IMR-90 (cell line): ENCODE measurements at regions not wholly inside any gene's neighbourhood (a gene's known extent, or its start where the extent isn't known, plus 50 kb on each side); places are given as distances from the start of the nearest gene placed in this dataset.

Source experiments
- ATAC-seq: fragments of 200-7000 bp; cut with Tn5 transposase; 2 replicates; pipeline ENCODE4 v1.9.1; 2020; ENCODE audit warnings: low read depth, mild to moderate bottlenecking, moderate library complexity
- BruUV-seq: library from RNA; stranded (reverse); fragments of 400-500 nt; replicated peaks from 2 replicates; lab custom pipeline; 2021; lab: Mats Ljungman, UMichigan
- CTCF ChIA-PET: fragments of 300-600 bp; formaldehyde crosslinking; extraction: SDS; loops from one replicate; lab custom pipeline; 2021; ENCODE audit warnings: antibody characterized with exemption; lab: Yijun Ruan, JAX
- POLR2A ChIA-PET: fragments of 300-600 bp; sonication (Branson Sonifier 250); formaldehyde crosslinking; loops from one replicate; lab custom pipeline; 2022; ENCODE audit warnings: antibody characterized with exemption; ENCODE audit not compliant: unreplicated experiment; lab: Charles Lee
- DNase-seq: peaks from one replicate; pipeline ENCODE4 v3.0.0; 2013
- H2AFZ ChIP-seq: replicated peaks from 2 replicates; pipeline ENCODE3; 2013; ENCODE audit warnings: low read length, mild to moderate bottlenecking; ENCODE audit not compliant: poor library complexity
- H2AK5ac ChIP-seq: 2 replicates; pipeline ENCODE4 v1.6.1; 2013; ENCODE audit warnings: low read depth, low read length, inconsistent platforms
- H2AK9ac ChIP-seq: replicated peaks from 2 replicates; pipeline ENCODE3; 2013; ENCODE audit warnings: mild to moderate bottlenecking, low read depth, low read length, moderate library complexity; ENCODE audit not compliant: poor library complexity
- H2BK120ac ChIP-seq: 2 replicates; pipeline ENCODE4 v1.6.1; 2013; ENCODE audit warnings: low read depth, low read length, inconsistent platforms
- H2BK15ac ChIP-seq: 3 replicates; pipeline ENCODE4 v1.6.1; 2013; ENCODE audit warnings: low read depth, low read length, inconsistent platforms
- H2BK20ac ChIP-seq: 2 replicates; pipeline ENCODE4 v1.6.1; 2013; ENCODE audit warnings: low read depth, mild to moderate bottlenecking, inconsistent platforms, low read length, moderate library complexity
- H2BK5ac ChIP-seq: 2 replicates; pipeline ENCODE4 v1.6.1; 2013; ENCODE audit warnings: mild to moderate bottlenecking, low read depth, low read length, inconsistent platforms; ENCODE audit not compliant: poor library complexity, severe bottlenecking
- H3K14ac ChIP-seq: replicated peaks from 2 replicates; pipeline ENCODE4 v1.6.1; 2013; ENCODE audit warnings: low read depth, low read length, inconsistent platforms
- H3K18ac ChIP-seq: 2 replicates; pipeline ENCODE4 v1.6.1; 2013; ENCODE audit warnings: low read depth, low read length, control low read depth
- H3K23ac ChIP-seq: 2 replicates; pipeline ENCODE4 v1.6.1; 2013; ENCODE audit warnings: low read depth, low read length, inconsistent platforms
- H3K27ac ChIP-seq: 2 replicates; pipeline ENCODE4 v1.5.1; 2013; ENCODE audit warnings: mild to moderate bottlenecking, control low read depth, low read length; ENCODE audit not compliant: insufficient read depth
- H3K27me3 ChIP-seq: 2 replicates; pipeline ENCODE4 v1.6.1; 2013; ENCODE audit warnings: low read length; ENCODE audit not compliant: control insufficient read depth, insufficient read depth
- H3K36me3 ChIP-seq: 2 replicates; pipeline ENCODE4 v1.6.1; 2013; ENCODE audit warnings: low read length, mixed read lengths; ENCODE audit not compliant: control insufficient read depth, insufficient read depth
- H3K4ac ChIP-seq: 2 replicates; pipeline ENCODE4 v1.6.1; 2013; ENCODE audit warnings: low read depth, low read length, inconsistent platforms
- H3K4me1 ChIP-seq: 2 replicates; pipeline ENCODE4 v1.6.1; 2013; ENCODE audit warnings: low read length, mixed read lengths; ENCODE audit not compliant: control insufficient read depth, insufficient read depth
- H3K4me2 ChIP-seq: 2 replicates; pipeline ENCODE4 v1.6.1; 2013; ENCODE audit warnings: low read depth, mild to moderate bottlenecking, control low read depth, low read length, moderate library complexity
- H3K4me3 ChIP-seq: 2 replicates; pipeline ENCODE4 v1.5.1; 2013; ENCODE audit warnings: low read depth, mild to moderate bottlenecking, control low read depth, low read length, moderate library complexity; ENCODE audit not compliant: insufficient read depth
- H3K56ac ChIP-seq: 2 replicates; pipeline ENCODE4 v1.6.1; 2013; ENCODE audit warnings: low read length, inconsistent platforms; ENCODE audit not compliant: insufficient read depth; ENCODE audit errors: extremely low read depth
- H3K79me1 ChIP-seq, 2 experiments: 2 replicates each; pipeline ENCODE4 v1.6.1; 2013; ENCODE audit warnings: low read length in 2 of 2, inconsistent platforms in 1 of 2, low read depth in 1 of 2
- H3K9ac ChIP-seq: 2 replicates; pipeline ENCODE4 v1.6.1; 2013; ENCODE audit warnings: low read depth, low read length, control low read depth
- H3K9me1 ChIP-seq: 2 replicates; pipeline ENCODE4 v1.6.1; 2013; ENCODE audit warnings: low read length, inconsistent platforms; ENCODE audit not compliant: insufficient read depth
- H3K9me3 ChIP-seq: 2 replicates; pipeline ENCODE4 v1.6.1; 2013; ENCODE audit warnings: low read length; ENCODE audit not compliant: control insufficient read depth, insufficient read depth
- H4K20me1 ChIP-seq: 2 replicates; pipeline ENCODE4 v1.6.1; 2013; ENCODE audit warnings: low read length, inconsistent platforms; ENCODE audit not compliant: insufficient read depth
- H4K5ac ChIP-seq: 2 replicates; pipeline ENCODE4 v1.6.1; 2013; ENCODE audit warnings: mild to moderate bottlenecking, low read depth, low read length, control low read depth
- H4K8ac ChIP-seq, 2 experiments: 2 replicates each; pipeline ENCODE4 v1.6.1; 2013; ENCODE audit warnings: low read depth in 2 of 2, low read length in 2 of 2, control low read depth in 1 of 2, inconsistent platforms in 1 of 2
- H4K91ac ChIP-seq: 2 replicates; pipeline ENCODE4 v1.6.1; 2013; ENCODE audit warnings: low read depth, low read length, inconsistent platforms; ENCODE audit not compliant: insufficient read depth
- CHD1 ChIP-seq: IDR thresholded peaks from 2 replicates; pipeline ENCODE4 v1.6.1; 2012; ENCODE audit warnings: low read depth, low read length, improper control_type of control experiment
- CTCF ChIP-seq: conservative IDR thresholded peaks from 2 replicates; pipeline ENCODE4 v1.5.1; 2012; ENCODE audit warnings: mild to moderate bottlenecking, low read depth, low read length, improper control_type of control experiment
- MAZ ChIP-seq: IDR thresholded peaks from 2 replicates; pipeline ENCODE4 v1.6.1; 2012; ENCODE audit warnings: low read depth, mild to moderate bottlenecking, low read length, improper control_type of control experiment, moderate library complexity, borderline replicate concordance
- MXI1 ChIP-seq: IDR thresholded peaks from 2 replicates; pipeline ENCODE4 v1.6.1; 2012; ENCODE audit warnings: low read depth, mild to moderate bottlenecking, low read length, moderate library complexity, borderline replicate concordance
- NFE2L2 ChIP-seq: fragments of 150-350 bp; IDR thresholded peaks from 2 replicates; pipeline ENCODE4 v1.6.1; 2016; ENCODE audit warnings: low read depth, mild to moderate bottlenecking, low read length
- POLR2A ChIP-seq: IDR thresholded peaks from 2 replicates; pipeline ENCODE4 v1.6.1; 2012; ENCODE audit warnings: mild to moderate bottlenecking, low read depth, low read length
- RAD21 ChIP-seq: IDR thresholded peaks from 2 replicates; pipeline ENCODE4 v1.6.1; 2012; ENCODE audit warnings: low read length, improper control_type of control experiment
- USF2 ChIP-seq: fragments of 150-350 bp; IDR thresholded peaks from 2 replicates; pipeline ENCODE4 v1.6.1; 2017; ENCODE audit warnings: mild to moderate bottlenecking, antibody characterized with exemption, low read length, low read depth
- WGBS, 2 experiments: methylation state at CpG; one replicate each; pipeline versions ENCODE4 v1.1.5 to v1.1.7; 2013; ENCODE audit warnings: missing lambda C conversion rate in 2 of 2; ENCODE audit not compliant: insufficient read length in 1 of 2; ENCODE audit errors: extremely low coverage in 2 of 2; 5-methylcytosine and 5-hydroxymethylcytosine counted together
- dilution Hi-C: fragments of 300-500 bp; cut with HindIII; formaldehyde crosslinking; loops from one replicate; pipeline ENCODE4 v1.14.3; 2018; ENCODE audit warnings: low sequenced_read_pairs; ENCODE audit not compliant: unreplicated experiment
- in situ Hi-C: fragments of 300-500 bp; cut with MboI; formaldehyde crosslinking; loops from 3 replicates; pipeline ENCODE4 v1.14.3; 2019; ENCODE audit warnings: low sequenced_read_pairs, inconsistent platforms, mixed read lengths
- intact Hi-C: fragments of 100-400 bp; cut with micrococcal nuclease; formaldehyde crosslinking; loops from 2 replicates; pipeline ENCODE4 v1.10.0; 2022

GRCh38 chr4:162804351-162804924 lies 362.3 kb downstream of the NAF1 start:
- Histone ChIP-seq H3K9ac (no peak overlapping the region), H3K79me1 (no peaks in the 10 kb centered on the region), H3K27ac (no peak overlapping the region), H3K4me1 (no peaks in the 10 kb centered on the region), H3K56ac (no peak overlapping the region), H3K14ac (no peak overlapping the region), H2BK120ac (no peak overlapping the region), H3K9me3 (no peaks in the 10 kb centered on the region; the same call in 1 of the 2 replicates), H3K23ac (no peak overlapping the region), H2AFZ (no peak overlapping the region), H4K8ac (no peak overlapping the region), H2BK15ac (no peak overlapping the region), H3K4me2 (no peak overlapping the region), H3K18ac (no peak overlapping the region), H3K36me3 (no peaks in the 10 kb centered on the region), H2BK20ac (no peak overlapping the region), H3K27me3 (no peaks in the 10 kb centered on the region), H3K4me3 (no peak overlapping the region), H4K20me1 (no peaks in the 10 kb centered on the region), H2AK5ac (no peak overlapping the region), H3K9me1 (no peaks in the 10 kb centered on the region), H2BK5ac (no peak overlapping the region), H4K5ac (no peak overlapping the region), H2AK9ac (no peak overlapping the region), H4K91ac (no peak overlapping the region), H3K4ac (no peak overlapping the region)
- no TSS peak for BruUV-seq
- DNase-seq (no peak), ATAC-seq (no peak)
- WGBS, 2 experiments: no CpG with 5 or more reads among the region's 4 CpGs
- ChIA-PET CTCF (no interaction called here), POLR2A (no interaction called here)
- intact Hi-C loops (no loop called here), dilution Hi-C loops (no loop called here), in situ Hi-C loops (no loop called here)
- TF ChIP-seq NFE2L2: no peak
- TF ChIP-seq POLR2A: no peak
- TF ChIP-seq CTCF: no peak
- TF ChIP-seq USF2: no peak
- TF ChIP-seq CHD1: no peak
- TF ChIP-seq RAD21: no peak
- TF ChIP-seq MXI1: no peak
- TF ChIP-seq MAZ: no peak
